ENCODE measurements at regions not wholly inside any gene's neighbourhood (a gene's known extent, or its start where the extent isn't known, plus 50 kb on each side); places are given as distances from the start of the nearest gene placed in this dataset.

DNA sequence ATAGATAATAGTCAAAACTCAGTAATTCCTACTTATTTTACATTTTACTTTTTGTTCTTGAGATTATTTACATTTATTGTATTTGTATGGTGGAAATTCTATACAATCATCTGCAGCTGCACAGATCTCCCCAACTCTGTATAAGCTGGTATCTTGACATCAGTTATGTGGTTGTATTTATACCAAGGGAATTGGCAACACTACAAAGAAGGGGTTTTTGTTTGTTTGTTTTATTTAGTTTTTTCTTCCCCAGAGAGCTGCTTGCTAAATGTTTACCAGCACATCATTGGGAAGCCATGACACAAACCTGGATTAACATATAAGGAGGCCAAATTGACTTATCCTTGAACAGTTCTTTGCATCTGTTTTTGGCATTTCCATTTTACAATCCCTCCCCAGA lies 389.2 kb upstream of the KCNMB2 start:
- no peak for DNase-seq (ENCODE audit: low spot score)

DNA sequence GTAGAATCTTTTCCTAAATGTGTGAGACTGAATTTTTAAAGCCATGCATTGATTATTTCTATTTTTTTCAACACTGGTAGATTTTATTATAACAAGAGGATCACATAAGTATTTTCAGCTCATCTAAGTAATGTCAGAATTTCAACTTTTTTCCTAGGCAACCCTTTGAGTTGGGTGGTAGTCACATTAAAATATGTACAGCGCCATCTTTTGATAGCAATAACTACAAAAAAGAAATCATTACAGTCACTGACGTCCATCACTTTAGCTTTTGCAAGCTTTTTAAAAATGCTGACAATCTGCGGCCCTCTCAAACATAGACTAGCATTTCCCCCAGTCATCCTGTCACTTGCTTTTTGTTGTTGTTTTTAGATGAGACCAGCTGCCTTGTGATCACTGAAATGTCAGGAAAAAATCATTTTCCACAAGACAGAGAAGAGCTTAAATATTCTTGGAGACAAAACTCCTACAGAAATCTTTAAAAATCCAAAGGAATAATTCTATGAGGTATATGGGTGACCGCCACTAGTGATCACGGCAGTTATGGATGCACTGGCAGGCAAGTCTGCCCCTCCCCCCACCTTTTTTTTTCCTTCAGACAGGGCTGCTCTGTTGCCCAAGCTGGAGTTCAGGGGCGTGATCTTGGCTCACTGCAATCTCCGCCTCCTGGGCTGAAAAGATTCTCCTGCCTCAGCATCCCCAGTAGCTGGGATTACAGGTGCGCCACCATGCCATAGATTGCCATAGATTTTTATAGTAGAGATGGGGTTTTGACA lies 384.0 kb upstream of the KCNMB2 start:
- no peak for DNase-seq (ENCODE audit: low spot score)

DNA sequence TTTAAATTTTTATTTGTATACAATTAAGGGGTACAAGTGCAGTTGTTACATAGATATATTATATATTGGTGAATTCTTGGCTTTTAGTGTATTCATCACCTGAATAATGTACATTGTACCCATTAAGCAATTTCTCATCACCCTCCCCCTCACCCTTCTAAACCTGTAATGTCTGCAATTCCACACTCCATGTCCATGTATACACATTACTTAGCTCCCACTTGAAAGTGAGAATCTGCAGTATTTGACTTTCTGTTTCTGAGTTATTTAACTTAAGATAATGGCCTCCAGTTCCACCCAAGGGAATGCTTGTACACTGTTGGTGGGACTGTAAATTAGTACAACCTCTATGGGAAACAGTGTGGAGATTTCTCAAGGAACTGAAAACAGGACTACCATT lies 383.2 kb upstream of the KCNMB2 start:
- no peak for DNase-seq (ENCODE audit: low spot score)

DNA sequence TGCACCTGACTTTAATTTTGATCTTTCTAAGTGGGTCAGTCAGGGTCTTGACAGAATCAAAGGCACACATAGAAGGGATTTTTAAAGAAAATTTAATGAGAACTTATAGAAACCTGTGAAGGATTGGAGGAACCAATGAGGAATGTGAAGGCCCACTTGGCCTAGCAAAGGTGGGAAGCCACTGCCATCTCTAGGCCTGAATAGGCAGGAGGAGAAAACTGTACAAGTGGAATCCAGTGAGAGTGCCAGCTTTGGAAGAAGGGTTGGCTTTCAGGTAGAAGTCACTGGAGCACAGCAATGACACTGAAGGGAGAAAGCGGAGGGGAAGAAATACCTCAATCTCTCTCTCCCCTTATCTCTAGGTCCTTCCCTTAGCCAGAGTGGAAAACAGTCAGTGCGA lies 380.7 kb upstream of the KCNMB2 start:
- no peak for DNase-seq (ENCODE audit: low spot score)

DNA sequence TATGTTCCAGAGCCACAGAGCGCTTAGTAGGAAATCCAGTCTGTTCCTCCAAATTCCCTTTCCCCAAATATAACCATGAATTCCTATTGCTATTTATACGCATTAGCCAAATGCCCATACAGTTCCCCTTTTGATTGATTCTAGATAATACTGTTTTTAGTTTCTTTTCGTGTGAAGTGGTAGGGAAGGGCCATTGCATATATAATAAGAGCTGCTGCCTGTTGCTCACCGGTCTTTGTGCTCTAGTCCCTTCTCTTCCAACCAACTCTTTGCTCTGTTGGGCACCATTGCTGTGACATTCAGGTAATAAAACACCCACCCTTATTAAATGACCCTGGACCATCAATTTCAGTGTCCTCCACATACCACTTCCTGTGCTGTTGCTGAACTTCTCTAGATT lies 379.9 kb upstream of the KCNMB2 start:
- no peak for DNase-seq (ENCODE audit: low spot score)

DNA sequence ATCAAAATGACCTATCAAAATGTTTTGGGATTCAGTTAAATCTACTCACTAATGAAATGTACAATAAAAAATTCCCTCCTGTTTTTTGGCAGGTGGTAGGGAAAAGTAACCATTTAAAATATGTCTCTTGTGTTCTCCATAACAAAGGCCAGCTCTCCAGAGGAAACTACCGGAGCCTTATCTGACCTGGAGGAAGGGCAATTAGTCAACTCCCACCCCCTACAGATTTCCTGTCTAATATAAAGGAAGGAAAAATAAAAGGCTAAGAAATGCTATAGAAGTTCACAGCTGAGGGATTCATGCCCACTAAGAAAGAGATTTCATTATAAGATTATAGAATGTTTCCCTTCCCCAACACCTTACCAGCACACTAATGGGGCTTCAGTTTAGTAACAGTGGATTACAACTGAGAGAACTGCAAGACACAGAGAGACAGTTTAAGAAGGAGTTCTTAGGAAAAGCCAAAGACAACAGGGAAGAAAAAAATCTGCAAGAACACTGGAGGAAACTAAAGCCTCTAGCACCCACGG lies 376.5 kb upstream of the KCNMB2 start:
- no peak for DNase-seq (ENCODE audit: low spot score)

DNA sequence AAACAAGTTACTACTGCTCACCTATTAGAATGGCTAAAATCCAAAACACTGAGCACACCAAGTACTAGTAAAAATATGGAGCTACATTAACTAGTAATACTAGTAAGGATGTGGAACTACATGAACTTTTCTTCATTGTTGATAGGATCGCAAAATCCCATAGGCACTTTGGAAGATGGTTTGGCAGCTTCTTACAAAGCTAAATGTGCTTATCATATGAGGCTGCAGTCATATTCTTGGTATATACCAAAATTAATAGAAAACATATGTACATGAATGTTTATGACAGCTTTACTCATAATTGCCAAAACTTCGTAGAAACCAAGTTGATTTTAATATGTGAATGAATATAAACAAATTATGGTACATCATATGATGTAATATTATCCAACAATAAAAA lies 366.8 kb upstream of the KCNMB2 start:
- DNase-seq (ENCODE audit: low spot score) = no peak

DNA sequence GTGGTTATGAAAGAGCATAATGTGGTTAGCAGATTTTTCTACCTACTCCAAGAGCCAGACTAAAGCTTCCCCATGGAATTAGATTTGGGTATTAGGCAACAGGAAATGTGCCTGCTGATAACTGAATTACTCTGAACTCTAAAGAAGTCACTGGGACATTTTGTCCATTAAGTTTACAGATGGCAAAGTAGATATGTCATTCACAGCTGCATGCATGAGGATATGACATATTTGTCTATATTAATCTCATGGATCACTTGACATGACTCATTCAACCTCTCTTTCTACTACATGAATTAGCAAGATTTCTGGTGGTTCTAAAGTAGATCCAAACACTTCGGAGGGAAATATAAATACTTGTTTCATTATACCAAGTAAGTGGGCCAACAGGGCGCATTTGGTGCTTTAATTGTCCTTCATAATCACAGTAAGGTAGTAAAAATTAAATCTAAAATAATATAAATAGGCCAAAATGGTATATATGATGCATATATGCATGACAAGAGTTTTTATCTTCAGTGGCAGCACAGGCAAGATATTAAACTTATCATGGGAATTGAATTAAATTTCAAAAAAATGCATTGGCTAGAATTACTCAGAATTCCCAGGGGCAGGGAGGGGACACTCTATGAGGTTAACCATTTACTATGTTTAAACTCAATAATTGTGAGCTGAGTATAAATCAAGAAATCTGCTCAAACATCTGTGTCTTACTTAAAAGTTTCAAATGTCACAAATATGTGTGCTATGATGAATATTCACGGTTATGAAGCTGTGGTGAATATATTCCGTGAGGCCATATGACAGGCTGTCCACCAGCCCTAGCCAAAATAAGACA lies 365.3 kb upstream of the KCNMB2 start:
- DNase-seq (ENCODE audit: low spot score) = peak; percentile 21

DNA sequence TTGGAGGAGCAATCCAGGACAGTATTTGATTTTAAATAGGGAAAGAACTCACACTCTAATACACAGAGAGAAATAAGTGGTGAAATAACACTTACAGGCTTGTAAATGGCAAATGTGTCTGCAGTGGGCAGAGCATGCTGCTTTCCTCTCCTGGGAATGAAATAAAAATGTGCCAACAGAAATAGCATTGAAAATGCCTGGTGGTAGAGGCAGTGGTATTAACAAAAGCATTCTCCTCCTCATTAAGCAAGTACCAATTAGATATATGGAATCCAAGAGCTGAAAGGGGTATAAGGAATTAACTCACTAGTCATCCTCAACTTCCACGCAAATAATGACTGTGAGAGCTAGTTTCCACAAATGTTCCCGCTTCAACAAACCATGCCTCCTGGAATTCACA lies 364.1 kb upstream of the KCNMB2 start:
- no peak for DNase-seq (ENCODE audit: low spot score)

DNA sequence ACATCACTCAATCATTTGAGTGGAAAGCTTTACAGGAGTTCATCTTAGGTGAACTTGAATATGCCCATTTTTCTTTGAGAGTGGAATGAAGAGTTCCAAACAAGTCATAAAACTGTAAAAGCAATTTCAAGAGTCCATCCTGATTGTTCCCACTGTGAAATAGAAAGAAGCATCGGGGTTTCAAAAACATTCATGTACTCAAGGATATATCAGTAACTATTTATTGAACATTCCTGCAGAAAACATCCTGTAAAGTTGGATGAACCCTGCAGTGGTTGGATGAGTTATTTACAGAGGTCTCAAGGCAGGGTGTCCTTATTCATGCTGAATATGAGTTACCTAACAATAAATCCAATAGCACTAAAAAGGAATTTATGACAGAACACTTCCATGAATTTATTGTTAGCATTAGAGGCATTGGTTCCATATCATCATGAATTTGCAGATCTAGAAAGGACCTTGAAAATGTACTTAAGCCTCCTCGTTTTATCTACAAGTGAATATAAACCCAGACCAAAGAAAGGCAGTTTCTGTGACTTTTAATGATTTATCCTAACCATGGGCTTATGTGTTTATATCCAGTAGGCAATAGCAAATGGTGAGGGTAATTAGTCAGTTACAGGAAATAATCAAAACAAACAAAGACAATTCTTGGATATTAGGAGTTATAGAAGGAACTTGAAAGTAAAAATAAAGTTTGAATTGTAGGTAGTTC lies 361.9 kb upstream of the KCNMB2 start:
- DNase-seq (ENCODE audit: low spot score) = no peak

DNA sequence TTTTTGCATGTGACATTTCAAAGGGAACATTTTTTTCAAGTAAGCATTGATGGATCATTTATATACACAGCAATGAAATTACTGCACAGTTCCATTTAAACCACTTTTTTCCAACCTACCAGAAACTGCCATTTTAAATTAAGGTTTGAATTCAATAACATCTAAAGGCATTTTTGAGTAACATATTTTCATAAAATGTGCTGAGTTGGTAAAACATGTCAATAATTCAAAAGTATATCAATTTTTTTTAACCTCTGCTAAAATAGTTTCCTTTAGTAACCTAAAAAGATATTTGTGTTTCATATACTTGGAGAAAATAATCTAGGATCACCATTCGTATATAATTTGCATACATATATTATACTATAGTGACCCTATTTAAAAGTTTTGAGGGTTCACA lies 355.1 kb upstream of the KCNMB2 start:
- DNase-seq (ENCODE audit: low spot score) = no peak

DNA sequence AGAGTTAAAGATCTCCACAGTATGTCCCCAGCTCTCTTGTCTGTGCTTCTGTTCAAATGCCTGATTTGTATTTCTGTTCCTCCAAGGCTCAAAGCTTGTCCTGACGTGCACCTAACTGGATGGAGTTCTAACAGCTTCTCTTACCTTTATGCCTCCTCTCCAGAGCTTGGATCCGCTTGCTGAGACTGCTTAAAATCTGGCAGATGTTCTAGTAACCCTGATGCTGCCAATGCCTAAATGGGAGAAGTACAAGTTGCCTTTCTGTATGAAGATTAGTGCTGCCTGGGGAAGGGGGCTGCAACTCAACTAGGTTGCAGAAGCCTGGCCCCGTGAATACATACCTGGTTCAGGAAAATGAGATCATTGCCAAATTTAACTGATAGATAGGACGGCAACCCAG lies 354.5 kb upstream of the KCNMB2 start:
- no peak for DNase-seq (ENCODE audit: low spot score)

DNA sequence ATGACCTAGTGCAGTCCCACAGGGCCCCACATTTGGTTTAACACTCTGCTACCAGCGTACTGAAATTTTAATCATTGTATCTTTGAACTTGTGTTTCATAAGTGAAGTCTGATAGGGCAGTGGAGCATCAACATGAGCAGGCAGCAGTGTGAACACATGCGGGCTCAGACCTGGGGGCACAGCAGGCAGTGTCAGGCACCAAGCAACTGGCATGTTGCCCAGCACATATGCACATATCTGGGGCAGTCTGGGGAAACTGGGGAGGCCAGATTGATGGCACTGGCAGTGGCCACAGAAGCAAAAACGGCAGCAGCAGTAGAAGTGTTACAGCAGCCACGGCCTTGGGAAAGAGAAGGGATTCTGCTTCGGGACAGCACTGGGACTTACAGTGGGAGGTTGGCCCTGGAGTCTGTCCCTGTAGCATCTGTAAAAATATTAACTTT lies 353.9 kb upstream of the KCNMB2 start:
- DNase-seq (ENCODE audit: low spot score) = no peak

DNA sequence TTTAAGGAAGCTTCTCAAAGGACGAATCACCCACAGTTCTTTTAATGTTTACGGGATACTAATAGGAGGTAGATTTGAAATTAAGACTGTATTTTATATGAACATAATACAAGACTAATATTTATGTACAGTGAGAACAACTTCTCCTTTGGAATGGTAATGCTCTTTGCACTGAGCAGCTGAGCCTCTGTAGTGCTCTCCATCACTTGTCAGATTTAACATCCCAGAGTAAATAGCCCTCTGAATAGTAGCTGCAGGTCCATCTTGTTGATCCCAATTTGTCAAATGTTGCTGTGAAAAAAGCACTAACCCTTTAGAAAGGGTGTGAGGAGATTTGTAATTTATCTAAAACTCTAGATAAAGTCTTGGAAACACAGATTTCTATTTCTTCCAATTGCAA lies 351.4 kb upstream of the KCNMB2 start:
- DNase-seq (ENCODE audit: low spot score) = no peak

DNA sequence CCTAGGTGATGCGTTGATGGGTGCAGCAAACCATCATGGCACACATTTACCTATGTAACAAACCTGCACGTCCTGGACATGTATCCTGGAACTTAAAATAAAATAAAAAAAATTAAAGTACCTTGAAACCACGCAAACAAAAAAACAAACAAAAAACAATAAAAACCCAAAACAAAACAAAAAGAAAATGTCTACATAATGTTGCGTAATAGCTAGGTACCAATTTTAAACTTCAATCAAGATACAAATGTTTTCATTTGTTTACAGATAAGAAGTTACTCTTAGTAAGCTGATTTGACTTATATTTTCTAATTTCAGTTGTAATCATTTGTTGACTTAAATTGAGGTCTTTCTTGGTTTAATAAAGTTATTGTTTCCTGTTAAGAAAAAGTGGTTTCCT lies 349.6 kb upstream of the KCNMB2 start:
- no peak for DNase-seq (ENCODE audit: low spot score)

DNA sequence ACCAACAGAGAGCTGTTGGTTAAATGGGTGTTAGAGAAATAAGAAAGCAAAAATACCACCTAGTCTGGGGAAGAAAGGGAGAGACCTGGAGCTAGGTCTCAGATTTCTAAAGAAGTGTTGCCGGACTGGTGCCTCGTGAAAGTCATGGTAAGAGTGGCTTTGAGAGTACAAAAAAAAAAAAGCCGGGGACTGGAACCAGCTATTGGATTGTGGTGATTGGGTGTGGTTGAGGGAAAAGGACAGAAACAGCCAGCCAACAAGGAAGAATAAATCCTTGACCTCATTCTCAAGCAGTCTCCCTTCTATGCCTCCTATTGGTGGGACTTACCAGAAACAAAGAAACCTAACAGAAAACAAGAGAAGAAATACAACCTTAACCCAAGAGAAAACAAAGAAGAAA lies 346.4 kb upstream of the KCNMB2 start:
- DNase-seq (ENCODE audit: low spot score) = no peak

DNA sequence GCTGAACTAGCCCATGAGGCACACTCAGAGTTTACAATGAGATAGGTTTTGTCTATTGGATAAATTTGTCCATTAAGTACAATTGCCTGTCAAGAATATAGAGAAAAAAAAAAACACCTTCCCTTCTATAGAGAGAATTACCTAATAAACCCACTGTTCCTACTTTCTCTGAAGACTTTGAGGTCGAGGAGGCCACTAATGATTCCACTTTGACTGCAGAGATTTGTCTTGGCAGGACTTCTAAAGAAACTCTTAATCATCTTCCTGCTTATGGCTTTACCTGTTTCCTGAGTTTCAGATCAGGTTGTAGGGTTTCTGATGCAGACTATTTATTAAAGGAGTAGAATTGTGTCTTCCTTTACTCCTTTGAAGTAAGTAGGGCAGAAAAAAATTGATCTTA lies 342.4 kb upstream of the KCNMB2 start:
- DNase-seq (ENCODE audit: low spot score) = no peak

DNA sequence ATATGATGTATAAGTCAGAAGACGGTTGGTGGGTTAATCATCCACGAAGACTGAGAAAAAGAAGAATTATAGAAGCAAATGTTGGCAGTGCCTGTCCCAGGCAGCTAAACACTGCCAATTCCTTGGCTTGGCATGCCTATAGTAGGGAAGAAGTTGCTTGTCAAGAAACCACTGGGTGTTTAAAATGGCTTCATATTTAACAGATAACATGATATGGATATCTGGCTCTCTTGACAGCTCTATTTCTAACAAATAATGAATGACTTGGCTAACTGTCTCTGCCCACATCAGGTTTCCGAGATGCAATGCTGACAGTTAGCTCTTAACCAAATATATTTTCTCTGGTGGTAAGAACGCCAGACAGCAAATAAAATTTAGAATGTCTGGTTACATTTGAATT lies 341.7 kb upstream of the KCNMB2 start:
- no peak for DNase-seq (ENCODE audit: low spot score)

DNA sequence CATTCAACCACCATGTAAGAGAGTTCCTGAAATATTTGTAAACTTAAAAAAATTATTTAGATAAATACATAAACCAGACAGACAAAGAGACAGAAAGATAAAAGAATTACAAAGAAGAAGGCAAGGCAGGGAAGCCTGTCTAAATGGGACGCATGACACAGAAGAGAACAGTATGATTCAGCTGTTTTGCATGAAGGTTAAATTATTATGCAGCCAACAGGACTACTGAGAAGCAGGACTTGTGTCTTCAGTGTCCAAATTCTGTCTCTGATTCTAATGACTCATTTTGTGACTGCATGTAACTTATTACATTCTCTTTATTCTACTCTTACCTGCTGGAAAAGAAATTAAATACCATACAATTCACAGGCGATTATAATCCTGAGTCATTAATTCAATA lies 340.4 kb upstream of the KCNMB2 start:
- peak; percentile 57 for DNase-seq (ENCODE audit: low spot score)

DNA sequence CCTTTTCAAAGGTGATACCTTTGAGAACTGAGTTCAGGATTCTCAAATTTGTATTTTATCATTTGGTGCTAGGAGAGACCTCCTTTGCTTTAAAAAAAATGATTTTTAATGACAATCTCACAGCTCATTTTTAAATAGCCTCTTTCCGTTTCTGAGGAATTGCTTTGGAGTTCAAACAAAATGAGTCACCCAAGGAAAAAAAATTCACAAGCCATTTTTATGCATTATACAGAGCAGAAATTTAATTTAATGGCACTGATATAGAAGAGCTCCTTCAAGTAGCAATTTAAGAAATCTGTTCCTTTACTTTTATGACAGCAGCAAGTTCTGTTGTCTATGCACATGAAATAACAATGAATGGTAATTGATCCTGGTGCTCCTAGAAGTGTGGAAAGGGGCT lies 337.9 kb upstream of the KCNMB2 start:
- DNase-seq (ENCODE audit: low spot score) = peak; percentile 16

DNA sequence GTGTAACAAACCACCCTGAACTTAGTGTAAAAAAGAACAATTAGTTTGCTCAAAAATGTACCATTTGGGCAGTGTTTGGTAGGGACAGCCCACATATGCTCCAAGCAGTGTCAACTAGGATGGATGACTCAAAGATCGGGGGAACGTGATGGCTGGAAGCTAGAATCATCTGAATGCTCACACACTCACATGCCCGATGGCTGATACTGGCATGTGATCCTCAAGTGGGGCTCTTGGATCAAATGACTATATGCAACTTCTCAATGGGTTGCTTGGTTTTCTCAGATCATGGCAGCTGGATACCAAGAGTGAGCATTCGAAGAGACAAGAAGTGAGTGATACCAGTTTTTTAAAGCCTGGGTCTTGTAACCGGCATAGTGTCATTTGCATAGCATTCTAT lies 335.9 kb upstream of the KCNMB2 start:
- no peak for DNase-seq (ENCODE audit: low spot score)

DNA sequence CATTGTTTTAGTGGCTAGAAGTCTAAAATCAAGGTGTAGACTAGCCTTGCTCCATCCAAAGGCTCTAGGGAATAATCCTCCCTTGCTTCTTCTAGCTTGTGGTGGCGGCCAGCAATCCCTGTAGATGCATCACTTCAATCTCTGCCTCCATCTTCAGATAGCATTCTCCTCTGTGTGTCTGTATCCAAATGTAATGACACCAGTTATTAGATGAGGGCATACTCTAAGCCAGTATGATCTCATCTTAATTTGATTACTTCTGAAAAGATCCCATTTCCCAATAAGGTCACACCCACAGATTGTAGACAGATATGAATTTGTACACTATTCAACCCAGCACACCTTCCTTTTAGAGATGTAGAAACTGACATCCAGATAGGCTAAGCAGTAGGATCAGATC lies 334.5 kb upstream of the KCNMB2 start:
- no peak for DNase-seq (ENCODE audit: low spot score)

DNA sequence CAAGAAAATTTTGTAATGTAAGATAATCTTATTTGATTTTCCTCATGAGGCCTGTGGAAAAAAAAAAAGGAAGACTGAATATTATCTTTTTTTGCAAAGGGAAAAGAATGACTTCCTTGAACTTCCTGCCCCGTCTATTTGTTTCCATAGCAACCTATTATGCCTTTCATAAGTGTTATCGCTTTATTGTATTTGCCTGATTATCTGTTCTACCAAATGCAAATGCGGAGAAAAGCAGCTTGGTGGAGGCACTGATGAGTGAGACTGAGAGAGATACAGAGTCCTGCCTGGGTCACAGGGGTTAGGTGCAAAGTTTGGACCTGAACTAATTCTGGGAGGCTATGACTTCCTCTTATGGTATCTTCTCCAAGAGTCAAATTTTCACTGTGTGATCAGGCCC lies 334.0 kb upstream of the KCNMB2 start:
- DNase-seq (ENCODE audit: low spot score) = no peak

Measured in AG20443 (cell line).